WTC11 (cell line): ENCODE measurements at regions not wholly inside any gene's neighbourhood (a gene's known extent, or its start where the extent isn't known, plus 50 kb on each side); places are given as distances from the start of the nearest gene placed in this dataset.
A peak's percentile ranks its signal among the peaks of the same experiment; 100 is the strongest.

ENCODE experiments used
- ATAC-seq: fragments of 200-7000 bp; cut with Tn5 transposase; 2 replicates; pipeline ENCODE4 v1.10.0; 2021; ENCODE audit warnings: mild to moderate bottlenecking, moderate library complexity
- CTCF ChIA-PET: fragments of 300-600 bp; sonication (Branson Sonifier 250); formaldehyde crosslinking; loops from one replicate; lab custom pipeline; 2021; ENCODE audit warnings: antibody characterized with exemption; lab: Charles Lee
- POLR2A ChIA-PET: fragments of 350-600 bp; sonication (Branson Sonifier 250); formaldehyde crosslinking; loops from one replicate; lab custom pipeline; 2021; ENCODE audit warnings: antibody characterized with exemption; lab: Charles Lee
- DNase-seq: peaks from one replicate; pipeline ENCODE4 v3.0.0; 2021; ENCODE audit warnings: low spot score
- H3K27ac Mint-ChIP-seq: 2 replicates; pipeline ENCODE4 v1.8.0; 2021; ENCODE audit warnings: mixed read lengths
- H3K27me3 Mint-ChIP-seq: 2 replicates; pipeline ENCODE4 v1.8.0; 2021; ENCODE audit warnings: low read depth, mild to moderate bottlenecking, moderate library complexity, mixed read lengths
- H3K36me3 Mint-ChIP-seq: 2 replicates; pipeline ENCODE4 v1.8.0; 2021; ENCODE audit warnings: mixed read lengths
- H3K4me1 Mint-ChIP-seq: 2 replicates; pipeline ENCODE4 v1.8.0; 2022; ENCODE audit warnings: mixed read lengths
- H3K4me3 Mint-ChIP-seq: 2 replicates; pipeline ENCODE4 v1.8.0; 2021; ENCODE audit warnings: mild to moderate bottlenecking, moderate library complexity, mixed read lengths
- H3K9me3 Mint-ChIP-seq: 2 replicates; pipeline ENCODE4 v1.8.0; 2021; ENCODE audit warnings: mixed read lengths
- CREB1 ChIP-seq: sonication (generic); formaldehyde crosslinking; IDR thresholded peaks from 2 replicates; pipeline ENCODE4 v1.8.0; 2023; ENCODE audit warnings: mild to moderate bottlenecking, missing genetic modification reagents
- ESRRA ChIP-seq: sonication (generic); formaldehyde crosslinking; IDR thresholded peaks from 2 replicates; pipeline ENCODE4 v1.8.1; 2022; ENCODE audit warnings: mild to moderate bottlenecking, missing genetic modification reagents, borderline replicate concordance
- KAT7 ChIP-seq: sonication (generic); formaldehyde crosslinking; IDR thresholded peaks from 2 replicates; pipeline ENCODE4 v1.8.1; 2023; ENCODE audit warnings: missing genetic modification reagents, mild to moderate bottlenecking, borderline replicate concordance
- RELA ChIP-seq: sonication (generic); formaldehyde crosslinking; IDR thresholded peaks from 2 replicates; pipeline ENCODE4 v1.8.1; 2022; ENCODE audit warnings: missing genetic modification reagents, mild to moderate bottlenecking, borderline replicate concordance
- TEAD4 ChIP-seq: sonication (generic); formaldehyde crosslinking; IDR thresholded peaks from 2 replicates; pipeline ENCODE4 v1.8.0; 2022; ENCODE audit warnings: mild to moderate bottlenecking, missing genetic modification reagents
- ZNF138 ChIP-seq: sonication (generic); formaldehyde crosslinking; conservative IDR thresholded peaks from 2 replicates; pipeline ENCODE4 v1.8.1; 2022; ENCODE audit warnings: mild to moderate bottlenecking, moderate library complexity, missing genetic modification reagents
- ZNF263 ChIP-seq: sonication (generic); formaldehyde crosslinking; IDR thresholded peaks from 2 replicates; pipeline ENCODE4 v1.8.1; 2022; ENCODE audit warnings: low read depth, mild to moderate bottlenecking, moderate library complexity, missing genetic modification reagents
- TF ChIP-seq, protein P1 (sequence below): fragments of 250-450 bp; sonication (Bioruptor Pico); IDR thresholded peaks from 2 replicates; pipeline ENCODE4 v1.9.0; 2021; ENCODE audit warnings: mild to moderate bottlenecking
- TF ChIP-seq, protein P2 (sequence below): sonication (generic); formaldehyde crosslinking; IDR thresholded peaks from 2 replicates; pipeline ENCODE4 v1.8.0; 2022; ENCODE audit warnings: mild to moderate bottlenecking, missing genetic modification reagents
- TF ChIP-seq, protein P3 (sequence below): sonication (generic); formaldehyde crosslinking; IDR thresholded peaks from 2 replicates; pipeline ENCODE4 v1.8.1; 2023; ENCODE audit warnings: mild to moderate bottlenecking, missing genetic modification reagents, borderline replicate concordance
- TF ChIP-seq, protein P4 (sequence below): sonication (generic); formaldehyde crosslinking; IDR thresholded peaks from 2 replicates; pipeline ENCODE4 v1.8.0; 2022; ENCODE audit warnings: mild to moderate bottlenecking, missing genetic modification reagents
- TF ChIP-seq, protein P5 (sequence below): sonication (generic); formaldehyde crosslinking; IDR thresholded peaks from 2 replicates; pipeline ENCODE4 v1.8.0; 2023; ENCODE audit warnings: mild to moderate bottlenecking, missing genetic modification reagents

DNA sequence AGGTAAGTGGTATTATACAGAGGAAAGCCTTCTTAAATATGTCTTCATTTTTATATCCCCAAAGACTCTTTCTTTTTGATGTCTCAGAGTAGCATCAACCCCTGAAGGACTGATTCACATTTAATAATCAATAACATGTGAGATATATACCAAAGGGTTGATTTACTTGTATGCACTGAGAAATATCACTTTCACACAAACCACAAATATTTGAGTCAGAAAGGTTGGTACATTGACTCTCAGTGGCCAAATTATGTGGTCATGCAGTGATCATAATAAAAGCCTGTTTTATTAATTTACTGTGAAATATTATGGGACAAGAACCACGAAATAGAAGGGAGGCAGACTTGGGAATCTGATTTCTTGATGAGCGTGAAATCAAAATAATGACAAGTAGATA, 329.0 kb downstream of the GBE1 start:
- CTCF ChIA-PET: no interaction called here
- POLR2A ChIA-PET: no interaction called here
- Mint-ChIP-seq H3K27me3 (no peaks in the 10 kb centered on the region; the same call in 1 of the 2 replicates), H3K4me1 (peaks cover 10% of the 10 kb centered on the region), H3K4me3 (no peak overlapping the region), H3K27ac (no peak overlapping the region), H3K36me3 (no peaks in the 10 kb centered on the region), H3K9me3 (peaks cover 3% of the 10 kb centered on the region; the same call in 1 of the 2 replicates)
- DNase-seq (no peak), ATAC-seq (no peak)
- TF ChIP-seq KAT7 (no peak), TEAD4 (CRISPR knock-in tag) (no peak), CREB1 (CRISPR knock-in tag) (no peak), ESRRA (no peak)
- TF ChIP-seq, protein P1, sequence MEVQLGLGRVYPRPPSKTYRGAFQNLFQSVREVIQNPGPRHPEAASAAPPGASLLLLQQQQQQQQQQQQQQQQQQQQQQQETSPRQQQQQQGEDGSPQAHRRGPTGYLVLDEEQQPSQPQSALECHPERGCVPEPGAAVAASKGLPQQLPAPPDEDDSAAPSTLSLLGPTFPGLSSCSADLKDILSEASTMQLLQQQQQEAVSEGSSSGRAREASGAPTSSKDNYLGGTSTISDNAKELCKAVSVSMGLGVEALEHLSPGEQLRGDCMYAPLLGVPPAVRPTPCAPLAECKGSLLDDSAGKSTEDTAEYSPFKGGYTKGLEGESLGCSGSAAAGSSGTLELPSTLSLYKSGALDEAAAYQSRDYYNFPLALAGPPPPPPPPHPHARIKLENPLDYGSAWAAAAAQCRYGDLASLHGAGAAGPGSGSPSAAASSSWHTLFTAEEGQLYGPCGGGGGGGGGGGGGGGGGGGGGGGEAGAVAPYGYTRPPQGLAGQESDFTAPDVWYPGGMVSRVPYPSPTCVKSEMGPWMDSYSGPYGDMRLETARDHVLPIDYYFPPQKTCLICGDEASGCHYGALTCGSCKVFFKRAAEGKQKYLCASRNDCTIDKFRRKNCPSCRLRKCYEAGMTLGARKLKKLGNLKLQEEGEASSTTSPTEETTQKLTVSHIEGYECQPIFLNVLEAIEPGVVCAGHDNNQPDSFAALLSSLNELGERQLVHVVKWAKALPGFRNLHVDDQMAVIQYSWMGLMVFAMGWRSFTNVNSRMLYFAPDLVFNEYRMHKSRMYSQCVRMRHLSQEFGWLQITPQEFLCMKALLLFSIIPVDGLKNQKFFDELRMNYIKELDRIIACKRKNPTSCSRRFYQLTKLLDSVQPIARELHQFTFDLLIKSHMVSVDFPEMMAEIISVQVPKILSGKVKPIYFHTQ (CRISPR knock-in tag): no peak
- TF ChIP-seq, protein P2, sequence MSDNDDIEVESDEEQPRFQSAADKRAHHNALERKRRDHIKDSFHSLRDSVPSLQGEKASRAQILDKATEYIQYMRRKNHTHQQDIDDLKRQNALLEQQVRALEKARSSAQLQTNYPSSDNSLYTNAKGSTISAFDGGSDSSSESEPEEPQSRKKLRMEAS: no peak
- TF ChIP-seq, protein P3, sequence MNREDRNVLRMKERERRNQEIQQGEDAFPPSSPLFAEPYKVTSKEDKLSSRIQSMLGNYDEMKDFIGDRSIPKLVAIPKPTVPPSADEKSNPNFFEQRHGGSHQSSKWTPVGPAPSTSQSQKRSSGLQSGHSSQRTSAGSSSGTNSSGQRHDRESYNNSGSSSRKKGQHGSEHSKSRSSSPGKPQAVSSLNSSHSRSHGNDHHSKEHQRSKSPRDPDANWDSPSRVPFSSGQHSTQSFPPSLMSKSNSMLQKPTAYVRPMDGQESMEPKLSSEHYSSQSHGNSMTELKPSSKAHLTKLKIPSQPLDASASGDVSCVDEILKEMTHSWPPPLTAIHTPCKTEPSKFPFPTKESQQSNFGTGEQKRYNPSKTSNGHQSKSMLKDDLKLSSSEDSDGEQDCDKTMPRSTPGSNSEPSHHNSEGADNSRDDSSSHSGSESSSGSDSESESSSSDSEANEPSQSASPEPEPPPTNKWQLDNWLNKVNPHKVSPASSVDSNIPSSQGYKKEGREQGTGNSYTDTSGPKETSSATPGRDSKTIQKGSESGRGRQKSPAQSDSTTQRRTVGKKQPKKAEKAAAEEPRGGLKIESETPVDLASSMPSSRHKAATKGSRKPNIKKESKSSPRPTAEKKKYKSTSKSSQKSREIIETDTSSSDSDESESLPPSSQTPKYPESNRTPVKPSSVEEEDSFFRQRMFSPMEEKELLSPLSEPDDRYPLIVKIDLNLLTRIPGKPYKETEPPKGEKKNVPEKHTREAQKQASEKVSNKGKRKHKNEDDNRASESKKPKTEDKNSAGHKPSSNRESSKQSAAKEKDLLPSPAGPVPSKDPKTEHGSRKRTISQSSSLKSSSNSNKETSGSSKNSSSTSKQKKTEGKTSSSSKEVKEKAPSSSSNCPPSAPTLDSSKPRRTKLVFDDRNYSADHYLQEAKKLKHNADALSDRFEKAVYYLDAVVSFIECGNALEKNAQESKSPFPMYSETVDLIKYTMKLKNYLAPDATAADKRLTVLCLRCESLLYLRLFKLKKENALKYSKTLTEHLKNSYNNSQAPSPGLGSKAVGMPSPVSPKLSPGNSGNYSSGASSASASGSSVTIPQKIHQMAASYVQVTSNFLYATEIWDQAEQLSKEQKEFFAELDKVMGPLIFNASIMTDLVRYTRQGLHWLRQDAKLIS (CRISPR knock-in tag): no peak

DNA sequence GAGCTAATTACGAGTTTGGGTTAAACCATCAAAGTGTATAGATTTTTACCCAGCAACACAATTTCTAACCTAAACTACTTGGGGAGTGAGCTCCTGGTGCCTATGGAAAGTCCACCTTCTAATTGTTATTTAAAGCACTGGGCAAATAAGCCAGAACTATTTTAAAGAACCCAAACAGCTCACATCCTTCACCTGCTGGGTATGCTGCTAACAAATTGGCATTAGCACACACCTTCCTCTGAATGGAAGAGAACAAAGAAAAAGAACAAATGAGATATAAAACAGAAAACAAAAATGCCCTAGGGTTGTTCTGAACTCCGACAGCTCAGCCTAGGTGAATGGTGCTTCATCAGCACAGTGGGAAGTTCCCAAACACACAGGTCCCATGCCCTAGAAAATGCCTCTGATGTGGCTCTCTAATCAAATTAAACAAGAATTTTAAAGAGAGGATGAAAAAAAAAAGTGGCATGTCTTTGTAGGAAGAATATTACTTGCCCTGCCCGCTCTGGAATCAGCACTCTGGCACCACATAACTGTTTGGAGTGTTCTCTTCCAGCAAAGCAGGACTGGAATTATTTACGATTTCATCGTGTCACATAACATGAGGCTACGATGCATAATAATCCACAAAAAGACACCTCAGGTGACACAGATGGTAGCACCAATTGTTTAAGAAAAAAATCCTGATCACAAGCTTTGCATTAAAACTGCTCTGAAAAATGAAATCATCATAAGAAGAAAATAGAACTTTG, 334.4 kb downstream of the GBE1 start:
- Mint-ChIP-seq H3K27me3 (no peaks in the 10 kb centered on the region; the same call in 1 of the 2 replicates), H3K4me1 (peaks cover 43% of the 10 kb centered on the region), H3K9me3 (peaks cover 14% of the 10 kb centered on the region), H3K27ac (peak overlapping the region; percentile 88), H3K36me3 (peaks cover 12% of the 10 kb centered on the region), H3K4me3 (peak overlapping the region; percentile 20)
- DNase-seq (no peak), ATAC-seq (peak; percentile 87)
- TF ChIP-seq ZNF138 (CRISPR knock-in tag) (no peak), RELA (CRISPR knock-in tag) (no peak), ZNF263 (no peak)
- TF ChIP-seq, protein P4, sequence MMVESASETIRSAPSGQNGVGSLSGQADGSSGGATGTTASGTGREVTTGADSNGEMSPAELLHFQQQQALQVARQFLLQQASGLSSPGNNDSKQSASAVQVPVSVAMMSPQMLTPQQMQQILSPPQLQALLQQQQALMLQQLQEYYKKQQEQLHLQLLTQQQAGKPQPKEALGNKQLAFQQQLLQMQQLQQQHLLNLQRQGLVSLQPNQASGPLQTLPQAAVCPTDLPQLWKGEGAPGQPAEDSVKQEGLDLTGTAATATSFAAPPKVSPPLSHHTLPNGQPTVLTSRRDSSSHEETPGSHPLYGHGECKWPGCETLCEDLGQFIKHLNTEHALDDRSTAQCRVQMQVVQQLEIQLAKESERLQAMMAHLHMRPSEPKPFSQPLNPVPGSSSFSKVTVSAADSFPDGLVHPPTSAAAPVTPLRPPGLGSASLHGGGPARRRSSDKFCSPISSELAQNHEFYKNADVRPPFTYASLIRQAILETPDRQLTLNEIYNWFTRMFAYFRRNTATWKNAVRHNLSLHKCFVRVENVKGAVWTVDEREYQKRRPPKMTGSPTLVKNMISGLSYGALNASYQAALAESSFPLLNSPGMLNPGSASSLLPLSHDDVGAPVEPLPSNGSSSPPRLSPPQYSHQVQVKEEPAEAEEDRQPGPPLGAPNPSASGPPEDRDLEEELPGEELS (CRISPR knock-in tag): peak; percentile 25; the same call in 1 of the 2 replicates
- TF ChIP-seq, protein P5, sequence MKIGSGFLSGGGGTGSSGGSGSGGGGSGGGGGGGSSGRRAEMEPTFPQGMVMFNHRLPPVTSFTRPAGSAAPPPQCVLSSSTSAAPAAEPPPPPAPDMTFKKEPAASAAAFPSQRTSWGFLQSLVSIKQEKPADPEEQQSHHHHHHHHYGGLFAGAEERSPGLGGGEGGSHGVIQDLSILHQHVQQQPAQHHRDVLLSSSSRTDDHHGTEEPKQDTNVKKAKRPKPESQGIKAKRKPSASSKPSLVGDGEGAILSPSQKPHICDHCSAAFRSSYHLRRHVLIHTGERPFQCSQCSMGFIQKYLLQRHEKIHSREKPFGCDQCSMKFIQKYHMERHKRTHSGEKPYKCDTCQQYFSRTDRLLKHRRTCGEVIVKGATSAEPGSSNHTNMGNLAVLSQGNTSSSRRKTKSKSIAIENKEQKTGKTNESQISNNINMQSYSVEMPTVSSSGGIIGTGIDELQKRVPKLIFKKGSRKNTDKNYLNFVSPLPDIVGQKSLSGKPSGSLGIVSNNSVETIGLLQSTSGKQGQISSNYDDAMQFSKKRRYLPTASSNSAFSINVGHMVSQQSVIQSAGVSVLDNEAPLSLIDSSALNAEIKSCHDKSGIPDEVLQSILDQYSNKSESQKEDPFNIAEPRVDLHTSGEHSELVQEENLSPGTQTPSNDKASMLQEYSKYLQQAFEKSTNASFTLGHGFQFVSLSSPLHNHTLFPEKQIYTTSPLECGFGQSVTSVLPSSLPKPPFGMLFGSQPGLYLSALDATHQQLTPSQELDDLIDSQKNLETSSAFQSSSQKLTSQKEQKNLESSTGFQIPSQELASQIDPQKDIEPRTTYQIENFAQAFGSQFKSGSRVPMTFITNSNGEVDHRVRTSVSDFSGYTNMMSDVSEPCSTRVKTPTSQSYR: 0 out of 2 replicates have a peak, but pooled peaks have one; percentile 19
- ChIA-PET CTCF (interaction anchor here (0.8 kb wide), 1 partner anchor 64 kb away, joined by 3 read pairs; no protein-coding TSS in a partner anchor), POLR2A (no interaction called here)
